IMR-90 (cell line): ENCODE measurements at regions not wholly inside any gene's neighbourhood (a gene's known extent, or its start where the extent isn't known, plus 50 kb on each side); places are given as distances from the start of the nearest gene placed in this dataset.

Experiments used
- ATAC-seq: fragments of 200-7000 bp; cut with Tn5 transposase; 2 replicates; pipeline ENCODE4 v1.9.1; 2020; ENCODE audit warnings: low read depth, mild to moderate bottlenecking, moderate library complexity
- BruUV-seq: library from RNA; stranded (reverse); fragments of 400-500 nt; replicated peaks from 2 replicates; lab custom pipeline; 2021; lab: Mats Ljungman, UMichigan
- CTCF ChIA-PET: fragments of 300-600 bp; formaldehyde crosslinking; extraction: SDS; loops from one replicate; lab custom pipeline; 2021; ENCODE audit warnings: antibody characterized with exemption; lab: Yijun Ruan, JAX
- POLR2A ChIA-PET: fragments of 300-600 bp; sonication (Branson Sonifier 250); formaldehyde crosslinking; loops from one replicate; lab custom pipeline; 2022; ENCODE audit warnings: antibody characterized with exemption; ENCODE audit not compliant: unreplicated experiment; lab: Charles Lee
- DNase-seq: peaks from one replicate; pipeline ENCODE4 v3.0.0; 2013
- H2AFZ ChIP-seq: replicated peaks from 2 replicates; pipeline ENCODE3; 2013; ENCODE audit warnings: low read length, mild to moderate bottlenecking; ENCODE audit not compliant: poor library complexity
- H2AK5ac ChIP-seq: 2 replicates; pipeline ENCODE4 v1.6.1; 2013; ENCODE audit warnings: low read depth, low read length, inconsistent platforms
- H2AK9ac ChIP-seq: replicated peaks from 2 replicates; pipeline ENCODE3; 2013; ENCODE audit warnings: mild to moderate bottlenecking, low read depth, low read length, moderate library complexity; ENCODE audit not compliant: poor library complexity
- H2BK120ac ChIP-seq: 2 replicates; pipeline ENCODE4 v1.6.1; 2013; ENCODE audit warnings: low read depth, low read length, inconsistent platforms
- H2BK15ac ChIP-seq: 3 replicates; pipeline ENCODE4 v1.6.1; 2013; ENCODE audit warnings: low read depth, low read length, inconsistent platforms
- H2BK20ac ChIP-seq: 2 replicates; pipeline ENCODE4 v1.6.1; 2013; ENCODE audit warnings: low read depth, mild to moderate bottlenecking, inconsistent platforms, low read length, moderate library complexity
- H2BK5ac ChIP-seq: 2 replicates; pipeline ENCODE4 v1.6.1; 2013; ENCODE audit warnings: mild to moderate bottlenecking, low read depth, low read length, inconsistent platforms; ENCODE audit not compliant: poor library complexity, severe bottlenecking
- H3K14ac ChIP-seq: replicated peaks from 2 replicates; pipeline ENCODE4 v1.6.1; 2013; ENCODE audit warnings: low read depth, low read length, inconsistent platforms
- H3K18ac ChIP-seq: 2 replicates; pipeline ENCODE4 v1.6.1; 2013; ENCODE audit warnings: low read depth, low read length, control low read depth
- H3K23ac ChIP-seq: 2 replicates; pipeline ENCODE4 v1.6.1; 2013; ENCODE audit warnings: low read depth, low read length, inconsistent platforms
- H3K27ac ChIP-seq: 2 replicates; pipeline ENCODE4 v1.5.1; 2013; ENCODE audit warnings: mild to moderate bottlenecking, control low read depth, low read length; ENCODE audit not compliant: insufficient read depth
- H3K27me3 ChIP-seq: 2 replicates; pipeline ENCODE4 v1.6.1; 2013; ENCODE audit warnings: low read length; ENCODE audit not compliant: control insufficient read depth, insufficient read depth
- H3K36me3 ChIP-seq: 2 replicates; pipeline ENCODE4 v1.6.1; 2013; ENCODE audit warnings: low read length, mixed read lengths; ENCODE audit not compliant: control insufficient read depth, insufficient read depth
- H3K4ac ChIP-seq: 2 replicates; pipeline ENCODE4 v1.6.1; 2013; ENCODE audit warnings: low read depth, low read length, inconsistent platforms
- H3K4me1 ChIP-seq: 2 replicates; pipeline ENCODE4 v1.6.1; 2013; ENCODE audit warnings: low read length, mixed read lengths; ENCODE audit not compliant: control insufficient read depth, insufficient read depth
- H3K4me2 ChIP-seq: 2 replicates; pipeline ENCODE4 v1.6.1; 2013; ENCODE audit warnings: low read depth, mild to moderate bottlenecking, control low read depth, low read length, moderate library complexity
- H3K4me3 ChIP-seq: 2 replicates; pipeline ENCODE4 v1.5.1; 2013; ENCODE audit warnings: low read depth, mild to moderate bottlenecking, control low read depth, low read length, moderate library complexity; ENCODE audit not compliant: insufficient read depth
- H3K56ac ChIP-seq: 2 replicates; pipeline ENCODE4 v1.6.1; 2013; ENCODE audit warnings: low read length, inconsistent platforms; ENCODE audit not compliant: insufficient read depth; ENCODE audit errors: extremely low read depth
- H3K79me1 ChIP-seq, 2 experiments: 2 replicates each; pipeline ENCODE4 v1.6.1; 2013; ENCODE audit warnings: low read length in 2 of 2, inconsistent platforms in 1 of 2, low read depth in 1 of 2
- H3K9ac ChIP-seq: 2 replicates; pipeline ENCODE4 v1.6.1; 2013; ENCODE audit warnings: low read depth, low read length, control low read depth
- H3K9me1 ChIP-seq: 2 replicates; pipeline ENCODE4 v1.6.1; 2013; ENCODE audit warnings: low read length, inconsistent platforms; ENCODE audit not compliant: insufficient read depth
- H3K9me3 ChIP-seq: 2 replicates; pipeline ENCODE4 v1.6.1; 2013; ENCODE audit warnings: low read length; ENCODE audit not compliant: control insufficient read depth, insufficient read depth
- H4K20me1 ChIP-seq: 2 replicates; pipeline ENCODE4 v1.6.1; 2013; ENCODE audit warnings: low read length, inconsistent platforms; ENCODE audit not compliant: insufficient read depth
- H4K5ac ChIP-seq: 2 replicates; pipeline ENCODE4 v1.6.1; 2013; ENCODE audit warnings: mild to moderate bottlenecking, low read depth, low read length, control low read depth
- H4K8ac ChIP-seq, 2 experiments: 2 replicates each; pipeline ENCODE4 v1.6.1; 2013; ENCODE audit warnings: low read depth in 2 of 2, low read length in 2 of 2, control low read depth in 1 of 2, inconsistent platforms in 1 of 2
- H4K91ac ChIP-seq: 2 replicates; pipeline ENCODE4 v1.6.1; 2013; ENCODE audit warnings: low read depth, low read length, inconsistent platforms; ENCODE audit not compliant: insufficient read depth
- BHLHE40 ChIP-seq: fragments of 150-350 bp; IDR thresholded peaks from 2 replicates; pipeline ENCODE4 v1.6.1; 2016; ENCODE audit warnings: mild to moderate bottlenecking, low read depth, low read length
- CEBPB ChIP-seq: IDR thresholded peaks from 2 replicates; pipeline ENCODE4 v1.6.1; 2012; ENCODE audit warnings: low read depth, low read length, improper control_type of control experiment
- CHD1 ChIP-seq: IDR thresholded peaks from 2 replicates; pipeline ENCODE4 v1.6.1; 2012; ENCODE audit warnings: low read depth, low read length, improper control_type of control experiment
- ELK1 ChIP-seq: fragments of 150-350 bp; IDR thresholded peaks from 2 replicates; pipeline ENCODE4 v1.6.1; 2016; ENCODE audit warnings: low read depth, mild to moderate bottlenecking, low read length, moderate library complexity, borderline replicate concordance
- FOS ChIP-seq: fragments of 150-350 bp; IDR thresholded peaks from 2 replicates; pipeline ENCODE4 v1.6.1; 2016; ENCODE audit warnings: low read depth, low read length
- MAFK ChIP-seq: IDR thresholded peaks from 2 replicates; pipeline ENCODE4 v1.6.1; 2012; ENCODE audit warnings: low read depth, low read length, improper control_type of control experiment
- MAZ ChIP-seq: IDR thresholded peaks from 2 replicates; pipeline ENCODE4 v1.6.1; 2012; ENCODE audit warnings: low read depth, mild to moderate bottlenecking, low read length, improper control_type of control experiment, moderate library complexity, borderline replicate concordance
- MXI1 ChIP-seq: IDR thresholded peaks from 2 replicates; pipeline ENCODE4 v1.6.1; 2012; ENCODE audit warnings: low read depth, mild to moderate bottlenecking, low read length, moderate library complexity, borderline replicate concordance
- NFE2L2 ChIP-seq: fragments of 150-350 bp; IDR thresholded peaks from 2 replicates; pipeline ENCODE4 v1.6.1; 2016; ENCODE audit warnings: low read depth, mild to moderate bottlenecking, low read length
- POLR2A ChIP-seq: IDR thresholded peaks from 2 replicates; pipeline ENCODE4 v1.6.1; 2012; ENCODE audit warnings: mild to moderate bottlenecking, low read depth, low read length
- RAD21 ChIP-seq: IDR thresholded peaks from 2 replicates; pipeline ENCODE4 v1.6.1; 2012; ENCODE audit warnings: low read length, improper control_type of control experiment
- RCOR1 ChIP-seq: IDR thresholded peaks from 2 replicates; pipeline ENCODE4 v1.6.1; 2012; ENCODE audit warnings: mild to moderate bottlenecking, low read length, improper control_type of control experiment; ENCODE audit not compliant: insufficient replicate concordance
- RFX5 ChIP-seq: IDR thresholded peaks from 2 replicates; pipeline ENCODE4 v1.8.0; 2012; ENCODE audit warnings: low read depth, mild to moderate bottlenecking, low read length, moderate library complexity
- SMC3 ChIP-seq: fragments of 150-350 bp; IDR thresholded peaks from 2 replicates; pipeline ENCODE4 v1.6.1; 2016; ENCODE audit warnings: low read depth, mild to moderate bottlenecking, antibody characterized with exemption, low read length, moderate library complexity
- USF2 ChIP-seq: fragments of 150-350 bp; IDR thresholded peaks from 2 replicates; pipeline ENCODE4 v1.6.1; 2017; ENCODE audit warnings: mild to moderate bottlenecking, antibody characterized with exemption, low read length, low read depth
- dilution Hi-C: fragments of 300-500 bp; cut with HindIII; formaldehyde crosslinking; loops from one replicate; pipeline ENCODE4 v1.14.3; 2018; ENCODE audit warnings: low sequenced_read_pairs; ENCODE audit not compliant: unreplicated experiment
- in situ Hi-C: fragments of 300-500 bp; cut with MboI; formaldehyde crosslinking; loops from 3 replicates; pipeline ENCODE4 v1.14.3; 2019; ENCODE audit warnings: low sequenced_read_pairs, inconsistent platforms, mixed read lengths
- intact Hi-C: fragments of 100-400 bp; cut with micrococcal nuclease; formaldehyde crosslinking; loops from 2 replicates; pipeline ENCODE4 v1.10.0; 2022
- TF ChIP-seq, protein P1 (sequence below): conservative IDR thresholded peaks from 2 replicates; pipeline ENCODE4 v1.5.1; 2012; ENCODE audit warnings: mild to moderate bottlenecking, low read depth, low read length, improper control_type of control experiment

- Histone ChIP-seq H3K27me3 (no peaks in the 10 kb centered on the region), H3K23ac (no peak overlapping the region), H2BK20ac (no peak overlapping the region), H3K4me1 (no peaks in the 10 kb centered on the region), H2AK9ac (no peak overlapping the region), H3K9me1 (no peaks in the 10 kb centered on the region), H4K91ac (no peak overlapping the region), H3K4me3 (no peak overlapping the region), H3K9ac (no peak overlapping the region), H3K36me3 (no peaks in the 10 kb centered on the region), H3K27ac (no peak overlapping the region), H2BK5ac (no peak overlapping the region), H3K79me1 (no peaks in the 10 kb centered on the region), H3K4ac (no peak overlapping the region), H2BK120ac (no peak overlapping the region), H3K56ac (no peak overlapping the region), H4K8ac (no peak overlapping the region), H3K9me3 (no peaks in the 10 kb centered on the region), H3K4me2 (no peak overlapping the region), H4K5ac (no peak overlapping the region), H4K20me1 (no peaks in the 10 kb centered on the region), H2BK15ac (no peak overlapping the region), H3K14ac (no peak overlapping the region), H2AK5ac (no peak overlapping the region), H2AFZ (no peak overlapping the region), H3K18ac (no peak overlapping the region)
- dilution Hi-C loops (no loop called here), intact Hi-C loops (no loop called here), in situ Hi-C loops (no loop called here)
- POLR2A ChIA-PET: no interaction called here
- CTCF ChIA-PET: no interaction called here
- BruUV-seq: no TSS peak
- DNase-seq (peak; percentile 16), ATAC-seq (no peak)
- no peak for TF ChIP-seq USF2
- TF ChIP-seq RAD21: no peak
- no peak for TF ChIP-seq POLR2A
- no peak for TF ChIP-seq BHLHE40
- TF ChIP-seq CHD1: no peak
- no peak for TF ChIP-seq MXI1
- TF ChIP-seq NFE2L2: no peak
- TF ChIP-seq RCOR1: no peak
- no peak for TF ChIP-seq SMC3
- no peak for TF ChIP-seq CEBPB
- no peak for TF ChIP-seq RFX5
- no peak for TF ChIP-seq MAFK
- no peak for TF ChIP-seq FOS
- TF ChIP-seq MAZ: no peak
- no peak for TF ChIP-seq ELK1
- TF ChIP-seq, protein P1, sequence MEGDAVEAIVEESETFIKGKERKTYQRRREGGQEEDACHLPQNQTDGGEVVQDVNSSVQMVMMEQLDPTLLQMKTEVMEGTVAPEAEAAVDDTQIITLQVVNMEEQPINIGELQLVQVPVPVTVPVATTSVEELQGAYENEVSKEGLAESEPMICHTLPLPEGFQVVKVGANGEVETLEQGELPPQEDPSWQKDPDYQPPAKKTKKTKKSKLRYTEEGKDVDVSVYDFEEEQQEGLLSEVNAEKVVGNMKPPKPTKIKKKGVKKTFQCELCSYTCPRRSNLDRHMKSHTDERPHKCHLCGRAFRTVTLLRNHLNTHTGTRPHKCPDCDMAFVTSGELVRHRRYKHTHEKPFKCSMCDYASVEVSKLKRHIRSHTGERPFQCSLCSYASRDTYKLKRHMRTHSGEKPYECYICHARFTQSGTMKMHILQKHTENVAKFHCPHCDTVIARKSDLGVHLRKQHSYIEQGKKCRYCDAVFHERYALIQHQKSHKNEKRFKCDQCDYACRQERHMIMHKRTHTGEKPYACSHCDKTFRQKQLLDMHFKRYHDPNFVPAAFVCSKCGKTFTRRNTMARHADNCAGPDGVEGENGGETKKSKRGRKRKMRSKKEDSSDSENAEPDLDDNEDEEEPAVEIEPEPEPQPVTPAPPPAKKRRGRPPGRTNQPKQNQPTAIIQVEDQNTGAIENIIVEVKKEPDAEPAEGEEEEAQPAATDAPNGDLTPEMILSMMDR: no peak
These were observed 356.3 kb upstream of the PRMT6 start for GRCh38 chr1:106700211-106700610.
